H1 (cell line): ENCODE measurements at regions not wholly inside any gene's neighbourhood (a gene's known extent, or its start where the extent isn't known, plus 50 kb on each side); places are given as distances from the start of the nearest gene placed in this dataset.

Source experiments
- CTCF ChIA-PET: fragments of 300-600 bp; sonication (Branson Sonifier 250); formaldehyde crosslinking; loops from one replicate; lab custom pipeline; 2021; ENCODE audit not compliant: partially characterized antibody; lab: Charles Lee
- POLR2A ChIA-PET: fragments of 300-600 bp; sonication (Branson Sonifier 250); formaldehyde crosslinking; loops from one replicate; lab custom pipeline; 2021; ENCODE audit warnings: inconsistent platforms; ENCODE audit not compliant: partially characterized antibody; lab: Charles Lee
- DNase-seq, 2 experiments: peaks; one replicate each; pipeline versions ENCODE4 v3.0.0 to v3.0.0-alpha.2; 2010 to 2022; ENCODE audit warnings: low spot score in 2 of 2, low read depth in 1 of 2, mixed read lengths in 1 of 2
- FAIRE-seq: peaks from 2 replicates; lab custom pipeline; 2011; peaks lifted over from hg19 to GRCh38; lab: Jason Lieb, UNC
- H2AFZ ChIP-seq: 2 replicates; pipeline ENCODE4 v1.8.1; 2012; ENCODE audit warnings: low read length, inconsistent platforms
- H2AK5ac ChIP-seq: 2 replicates; pipeline ENCODE4 v1.6.1; 2013; ENCODE audit warnings: low read depth, low read length
- H2BK120ac ChIP-seq: replicated peaks from 2 replicates; pipeline ENCODE3; 2013; ENCODE audit warnings: low read depth, low read length, inconsistent platforms
- H2BK12ac ChIP-seq: 2 replicates; pipeline ENCODE4 v1.6.1; 2013; ENCODE audit warnings: low read depth, low read length
- H2BK15ac ChIP-seq: 2 replicates; pipeline ENCODE4 v1.6.1; 2013; ENCODE audit warnings: low read length
- H2BK20ac ChIP-seq: 2 replicates; pipeline ENCODE4 v1.6.1; 2013; ENCODE audit warnings: low read length
- H2BK5ac ChIP-seq: 2 replicates; pipeline ENCODE4 v1.6.1; 2013; ENCODE audit warnings: low read depth, low read length
- H3K14ac ChIP-seq: 2 replicates; pipeline ENCODE4 v1.6.1; 2013; ENCODE audit warnings: inconsistent platforms; ENCODE audit not compliant: insufficient read length
- H3K18ac ChIP-seq: 2 replicates; pipeline ENCODE4 v1.6.1; 2013; ENCODE audit warnings: low read length; ENCODE audit errors: extremely low read depth
- H3K23ac ChIP-seq: 2 replicates; pipeline ENCODE4 v1.6.1; 2013; ENCODE audit warnings: inconsistent platforms; ENCODE audit not compliant: insufficient read length
- H3K23me2 ChIP-seq: 2 replicates; pipeline ENCODE4 v1.6.1; 2013; ENCODE audit warnings: low read depth, low read length
- H3K27ac ChIP-seq: 2 replicates; pipeline ENCODE4 v1.6.1; 2011; ENCODE audit warnings: low read depth, low read length, inconsistent platforms
- H3K27me3 ChIP-seq, 4 experiments: replicated peaks in 1 of 4; 1 replicate in 1 of 4; 2 replicates in 3 of 4; pipeline versions ENCODE4 v1.6.1 to v1.8.1; 2011 to 2013; ENCODE audit warnings: low read length in 3 of 4, mild to moderate bottlenecking in 3 of 4, inconsistent platforms in 2 of 4, mixed read lengths in 2 of 4, moderate library complexity in 1 of 4; ENCODE audit not compliant: control insufficient read depth in 3 of 4, insufficient read depth in 3 of 4; ENCODE audit errors: extremely low read depth in 1 of 4
- H3K36me3 ChIP-seq, 4 experiments: 2 replicates each; pipeline versions ENCODE4 v1.6.1 to v1.8.1; 2011 to 2013; ENCODE audit warnings: mild to moderate bottlenecking in 4 of 4, low read length in 3 of 4, moderate library complexity in 2 of 4, control low read depth in 1 of 4, inconsistent platforms in 1 of 4; ENCODE audit not compliant: insufficient read depth in 4 of 4, control insufficient read depth in 2 of 4
- H3K4ac ChIP-seq: replicated peaks from 2 replicates; pipeline ENCODE3; 2013; ENCODE audit warnings: low read length, low read depth, mixed read lengths, inconsistent platforms; ENCODE audit not compliant: insufficient read length
- H3K4me1 ChIP-seq, 4 experiments: replicated peaks in 1 of 4; 1 replicate in 1 of 4; 2 replicates in 3 of 4; pipeline versions ENCODE4 v1.6.1 to v1.8.1; 2011 to 2013; ENCODE audit warnings: low read length in 3 of 4, inconsistent platforms in 2 of 4, mixed read lengths in 1 of 4; ENCODE audit not compliant: insufficient read depth in 4 of 4, control insufficient read depth in 3 of 4
- H3K4me2 ChIP-seq, 2 experiments: 2 replicates each; pipeline versions ENCODE4 v1.6.1 to v1.8.1; 2011 to 2013; ENCODE audit warnings: low read depth in 2 of 2, low read length in 2 of 2, control low read depth in 1 of 2, inconsistent platforms in 1 of 2, mild to moderate bottlenecking in 1 of 2; ENCODE audit not compliant: insufficient read depth in 1 of 2
- H3K4me3 ChIP-seq, 4 experiments: fragments of 200-600, 300-600 bp in 1 of 4; sonication (generic), shearing (Covaris generic), sonication (Bioruptor Twin) in 1 of 4; 2 replicates each; pipeline versions ENCODE4 v1.5.1 to v1.8.1; 2011 to 2016; ENCODE audit warnings: low read length in 4 of 4, low read depth in 3 of 4, control low read depth in 2 of 4, inconsistent platforms in 2 of 4, mild to moderate bottlenecking in 2 of 4, mixed read lengths in 1 of 4, moderate library complexity in 1 of 4; ENCODE audit not compliant: insufficient read depth in 2 of 4; ENCODE audit errors: extremely low read depth in 1 of 4
- H3K56ac ChIP-seq: replicated peaks from 2 replicates; pipeline ENCODE3; 2013; ENCODE audit warnings: low read depth, mild to moderate bottlenecking, mixed read lengths, low read length, inconsistent platforms; ENCODE audit not compliant: insufficient read length
- H3K79me1 ChIP-seq: 2 replicates; pipeline ENCODE4 v1.6.1; 2013; ENCODE audit warnings: low read depth, low read length, control low read depth
- H3K79me2 ChIP-seq, 2 experiments: 2 replicates each; pipeline versions ENCODE4 v1.6.1 to v1.8.1; 2012 to 2013; ENCODE audit warnings: low read length in 2 of 2, mild to moderate bottlenecking in 2 of 2, inconsistent platforms in 1 of 2; ENCODE audit not compliant: insufficient read depth in 2 of 2, control insufficient read depth in 1 of 2
- H3K9ac ChIP-seq, 4 experiments: replicated peaks in 1 of 4; 1 replicate in 1 of 4; 2 replicates in 3 of 4; pipeline versions ENCODE4 v1.6.1 to v1.8.1; 2011 to 2013; ENCODE audit warnings: low read depth in 3 of 4, low read length in 3 of 4, control low read depth in 2 of 4, mild to moderate bottlenecking in 2 of 4, moderate library complexity in 2 of 4, inconsistent platforms in 1 of 4; ENCODE audit errors: extremely low read depth in 1 of 4
- H3K9me3 ChIP-seq, 2 experiments: 2 replicates each; pipeline versions ENCODE4 v1.6.1 to v1.8.1; 2012 to 2013; ENCODE audit warnings: mild to moderate bottlenecking in 2 of 2, moderate library complexity in 2 of 2, control low read depth in 1 of 2, inconsistent platforms in 1 of 2, low read depth in 1 of 2, low read length in 1 of 2, mixed read lengths in 1 of 2; ENCODE audit not compliant: insufficient read depth in 2 of 2
- H4K20me1 ChIP-seq, 2 experiments: replicated peaks in 1 of 2; 2 replicates each; pipeline versions ENCODE3 to v1.8.1; 2011 to 2013; ENCODE audit warnings: inconsistent platforms in 2 of 2, low read length in 2 of 2, mild to moderate bottlenecking in 1 of 2; ENCODE audit not compliant: insufficient read depth in 2 of 2, control insufficient read depth in 1 of 2
- H4K5ac ChIP-seq: 2 replicates; pipeline ENCODE4 v1.6.1; 2013; ENCODE audit warnings: low read length, low read depth, mixed read lengths, inconsistent platforms; ENCODE audit not compliant: insufficient read length
- H4K8ac ChIP-seq: 2 replicates; pipeline ENCODE4 v1.8.0; 2013; ENCODE audit warnings: mild to moderate bottlenecking, moderate library complexity, low read length, inconsistent platforms; ENCODE audit not compliant: insufficient read depth; ENCODE audit errors: extremely low read depth
- H4K91ac ChIP-seq: replicated peaks from 2 replicates; pipeline ENCODE3; 2013; ENCODE audit warnings: low read length, mixed read lengths, inconsistent platforms; ENCODE audit not compliant: insufficient read length
- MAFK ChIP-seq: IDR thresholded peaks from 2 replicates; pipeline ENCODE4 v1.6.1; 2012; ENCODE audit warnings: low read depth, mild to moderate bottlenecking, improper control_type of control experiment, low read length
- ZNF274 ChIP-seq: IDR thresholded peaks from 2 replicates; pipeline ENCODE4 v1.7.0; 2012; ENCODE audit warnings: low read length, borderline replicate concordance; ENCODE audit errors: extremely low read depth
- WGBS, 2 experiments: shearing (Covaris generic) in 1 of 2; methylation state at CpG; one replicate each; pipeline versions ENCODE4 v1.1.6 to v1.1.7; 2013 to 2015; ENCODE audit warnings: low lambda C conversion rate in 2 of 2, mixed read lengths in 2 of 2, inconsistent platforms in 1 of 2, low coverage in 1 of 2, missing lambda C conversion rate in 1 of 2; ENCODE audit not compliant: insufficient replicate concordance in 2 of 2, insufficient coverage in 1 of 2, insufficient read length in 1 of 2; ENCODE audit errors: extremely low coverage in 1 of 2, missing lambda C conversion rate in 1 of 2; 5-methylcytosine and 5-hydroxymethylcytosine counted together

DNA sequence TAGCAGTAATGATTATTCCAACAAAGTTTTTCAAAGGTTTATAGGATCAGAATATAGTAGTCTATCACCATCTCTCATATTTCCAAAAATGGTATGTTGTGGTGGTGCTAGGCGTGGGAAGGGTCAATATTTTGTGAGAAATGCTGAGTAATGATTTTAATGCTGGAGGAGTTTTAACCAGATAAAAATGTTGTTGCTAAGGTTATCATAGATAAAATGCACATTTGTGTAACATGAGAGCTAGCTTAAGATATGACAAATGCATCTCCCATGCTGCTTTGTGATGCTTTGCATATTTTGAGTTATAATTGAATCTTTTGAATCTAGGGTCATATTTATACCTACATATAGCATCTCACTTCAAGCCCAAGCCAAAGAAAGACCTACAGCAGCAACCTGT lies 103.9 kb upstream of the ROBO1 start:
- Histone ChIP-seq H2AK5ac (no peak overlapping the region), H3K23ac (no peak overlapping the region), H3K79me2 (no peaks in the 10 kb centered on the region), H2BK12ac (no peak overlapping the region), H3K4me2 (no peak overlapping the region), H3K79me1 (no peaks in the 10 kb centered on the region), H3K4me3 (no peak overlapping the region), H4K8ac (no peak overlapping the region), H4K91ac (no peak overlapping the region), H2BK120ac (no peak overlapping the region), H3K56ac (no peak overlapping the region), H2BK15ac (no peak overlapping the region), H2BK5ac (no peak overlapping the region), H2BK20ac (no peak overlapping the region), H3K23me2 (no peaks in the 10 kb centered on the region), H3K27me3 (no peaks in the 10 kb centered on the region), H3K4ac (no peak overlapping the region), H3K27ac (no peak overlapping the region), H3K14ac (no peak overlapping the region), H3K18ac (no peak overlapping the region), H4K20me1 (no peaks in the 10 kb centered on the region), H3K9me3 (no peaks in the 10 kb centered on the region), H4K5ac (no peak overlapping the region), H3K4me1 (no peaks in the 10 kb centered on the region), H3K36me3 (no peaks in the 10 kb centered on the region), H2AFZ (no peak overlapping the region), H3K9ac (no peak overlapping the region)
- TF ChIP-seq MAFK (peak; percentile 71; the same call in 1 of the 2 replicates), ZNF274 (no peak)
- ChIA-PET CTCF (no interaction called here), POLR2A (no interaction called here)
- WGBS, 2 experiments = 93% methylated on average over 1 of the region's 1 CpG; no CpG with 5 or more reads in 1 of the 2 experiments
- FAIRE-seq = no peak
- no peak for DNase-seq
